Endothelial cell of umbilical vein (primary cell): ENCODE measurements at regions not wholly inside any gene's neighbourhood (a gene's known extent, or its start where the extent isn't known, plus 50 kb on each side); places are given as distances from the start of the nearest gene placed in this dataset.

ENCODE experiments used
- BruUV-seq: library from RNA; stranded (reverse); fragments of 400-500 nt; replicated peaks from 2 replicates; lab custom pipeline; 2021; lab: Mats Ljungman, UMichigan
- CTCF ChIA-PET: fragments of 300-600, 350-600 bp; sonication (Branson Sonifier 250); formaldehyde crosslinking; loops from one replicate; lab custom pipeline; 2021; ENCODE audit warnings: antibody characterized with exemption, inconsistent platforms; lab: Charles Lee
- POLR2A ChIA-PET: fragments of 300-600, 350-600 bp; sonication (Branson Sonifier 250); formaldehyde crosslinking; loops from one replicate; lab custom pipeline; 2021; ENCODE audit warnings: antibody characterized with exemption, inconsistent platforms; lab: Charles Lee
- DNase-seq: peaks from one replicate; pipeline ENCODE4 v3.0.0-alpha.2; 2011; ENCODE audit warnings: low read depth, low spot score
- FAIRE-seq: peaks from 2 replicates; lab custom pipeline; 2011; peaks lifted over from hg19 to GRCh38; lab: Jason Lieb, UNC
- H2AFZ ChIP-seq: 2 replicates; pipeline ENCODE4 v1.6.0; 2012; ENCODE audit warnings: low read depth, low read length, control low read depth, inconsistent platforms
- H3K27ac ChIP-seq: 2 replicates; pipeline ENCODE4 v1.5.1; 2011; ENCODE audit warnings: low read depth, mild to moderate bottlenecking, control low read depth, low read length, moderate library complexity; ENCODE audit not compliant: insufficient read depth
- H3K27me3 ChIP-seq, 2 experiments: 2 replicates each; pipeline versions ENCODE4 v1.6.0 to v1.6.1; 2011; ENCODE audit warnings: low read length in 2 of 2, mixed read lengths in 1 of 2; ENCODE audit not compliant: control insufficient read depth in 2 of 2, insufficient read depth in 2 of 2
- H3K36me3 ChIP-seq, 2 experiments: 2 replicates in 1 of 2; 3 replicates in 1 of 2; pipeline ENCODE4 v1.5.1; 2011; ENCODE audit warnings: low read length in 2 of 2, mild to moderate bottlenecking in 1 of 2, moderate library complexity in 1 of 2; ENCODE audit not compliant: control insufficient read depth in 2 of 2, insufficient read depth in 2 of 2; ENCODE audit errors: extremely low read depth in 1 of 2
- H3K4me1 ChIP-seq: 3 replicates; pipeline ENCODE4 v1.5.1; 2011; ENCODE audit warnings: mild to moderate bottlenecking, low read length; ENCODE audit not compliant: control insufficient read depth, insufficient read depth; ENCODE audit errors: extremely low read depth
- H3K4me2 ChIP-seq: 2 replicates; pipeline ENCODE4 v1.6.1; 2011; ENCODE audit warnings: low read length, control low read depth, mixed read lengths; ENCODE audit not compliant: insufficient read depth
- H3K4me3 ChIP-seq, 3 experiments: fragments of 200-600 bp in 1 of 3; sonication (generic), shearing (Covaris generic) in 1 of 3; replicated peaks in 1 of 3; 2 replicates each; pipeline ENCODE4 v1.5.1; 2011 to 2016; ENCODE audit warnings: control low read depth in 3 of 3, low read length in 3 of 3, mild to moderate bottlenecking in 2 of 3, inconsistent platforms in 1 of 3, low read depth in 1 of 3, moderate library complexity in 1 of 3; ENCODE audit not compliant: insufficient read depth in 1 of 3
- H3K79me2 ChIP-seq: 2 replicates; pipeline ENCODE4 v1.6.0; 2012; ENCODE audit warnings: low read length, inconsistent platforms; ENCODE audit not compliant: control insufficient read depth, insufficient read depth
- H3K9ac ChIP-seq: replicated peaks from 2 replicates; pipeline ENCODE3; 2011; ENCODE audit warnings: low read length, control low read depth; ENCODE audit not compliant: insufficient read depth; ENCODE audit errors: extremely low read depth
- H3K9me1 ChIP-seq: replicated peaks from 3 replicates; pipeline ENCODE4 v1.6.0; 2011; ENCODE audit warnings: mild to moderate bottlenecking, low read length; ENCODE audit not compliant: control insufficient read depth, insufficient read depth; ENCODE audit errors: extremely low read depth
- H3K9me3 ChIP-seq: replicated peaks from 2 replicates; pipeline ENCODE4 v1.5.1; 2012; ENCODE audit warnings: low read length, inconsistent platforms; ENCODE audit not compliant: control insufficient read depth, insufficient read depth
- H4K20me1 ChIP-seq: replicated peaks from 2 replicates; pipeline ENCODE3; 2011; ENCODE audit warnings: mild to moderate bottlenecking, low read length; ENCODE audit not compliant: control insufficient read depth, insufficient read depth; ENCODE audit errors: extremely low read depth
- CTCF ChIP-seq, 2 donors: IDR thresholded peaks; 1 replicate in 1 of 2; 2 replicates in 1 of 2; pipeline ENCODE4 v1.5.1; 2011; ENCODE audit warnings: low read length in 2 of 2, mild to moderate bottlenecking in 2 of 2, moderate library complexity in 2 of 2, control low read depth in 1 of 2, inconsistent platforms in 1 of 2, low read depth in 1 of 2; ENCODE audit not compliant: insufficient read depth in 1 of 2; ENCODE audit errors: extremely low read depth in 1 of 2
- EZH2 ChIP-seq: IDR thresholded peaks from 2 replicates; pipeline ENCODE4 v1.6.1; 2012; ENCODE audit warnings: borderline replicate concordance, low read depth, mild to moderate bottlenecking, moderate library complexity, low read length, inconsistent platforms; ENCODE audit not compliant: severe bottlenecking
- FOS ChIP-seq: IDR thresholded peaks from 2 replicates; pipeline ENCODE4 v1.6.1; 2011; ENCODE audit warnings: mild to moderate bottlenecking, low read length, moderate library complexity, borderline replicate concordance; ENCODE audit not compliant: insufficient read depth
- GATA2 ChIP-seq: IDR thresholded peaks from 2 replicates; pipeline ENCODE4 v1.7.0; 2011; ENCODE audit warnings: low read depth, mild to moderate bottlenecking, moderate library complexity, mixed read lengths, low read length; ENCODE audit not compliant: insufficient read length, insufficient read depth
- JUN ChIP-seq: IDR thresholded peaks from 2 replicates; pipeline ENCODE4 v1.6.1; 2011; ENCODE audit warnings: borderline replicate concordance, low read depth; ENCODE audit not compliant: insufficient read length, insufficient read depth
- MAX ChIP-seq: IDR thresholded peaks from 2 replicates; pipeline ENCODE4 v1.6.1; 2011; ENCODE audit not compliant: insufficient read depth, insufficient read length
- MYC ChIP-seq: IDR thresholded peaks from one replicate; pipeline ENCODE4 v1.6.1; 2011; ENCODE audit warnings: mild to moderate bottlenecking, low read depth, low read length
- POLR2A ChIP-seq: IDR thresholded peaks from 2 replicates; pipeline ENCODE4 v1.6.1; 2012; ENCODE audit warnings: low read depth, mild to moderate bottlenecking, control low read depth, low read length
- POLR2AphosphoS5 ChIP-seq: IDR thresholded peaks from 2 replicates; pipeline ENCODE4 v1.6.1; 2012; ENCODE audit warnings: low read depth, mild to moderate bottlenecking, control low read depth, low read length, moderate library complexity; ENCODE audit not compliant: insufficient read depth
- dilution Hi-C: fragments of 300-500 bp; cut with MboI; formaldehyde crosslinking; loops from one replicate; pipeline ENCODE4 v1.15.0; 2019; ENCODE audit warnings: low sequenced_read_pairs; ENCODE audit not compliant: extremely low pct_ligation_motif_present
- intact Hi-C: fragments of 100-400 bp; cut with micrococcal nuclease; formaldehyde crosslinking; loops from one replicate; pipeline ENCODE4 v1.10.0; 2022

GRCh38 chr20:20888266-20888656, 175.8 kb upstream of the RALGAPA2 start:
- no peak overlapping the region for H3K27ac ChIP-seq
- H3K4me2 ChIP-seq: no peak overlapping the region
- H3K27me3 ChIP-seq: no peaks in the 10 kb centered on the region
- H2AFZ ChIP-seq: no peak overlapping the region
- ChIA-PET CTCF (no interaction called here), POLR2A (no interaction called here)
- H4K20me1 ChIP-seq: no peaks in the 10 kb centered on the region
- no peak for FAIRE-seq
- BruUV-seq: no TSS peak
- no peak for DNase-seq
- intact Hi-C loops (no loop called here), dilution Hi-C loops (no loop called here)
- H3K9me1 ChIP-seq: no peaks in the 10 kb centered on the region
- no peaks in the 10 kb centered on the region for H3K79me2 ChIP-seq
- no peak for TF ChIP-seq POLR2AphosphoS5
- TF ChIP-seq GATA2: no peak
- no peak for TF ChIP-seq MAX
- TF ChIP-seq FOS: no peak
- no peak for TF ChIP-seq CTCF (IDR thresholded peaks at IDR 0.05; ENCODE audit: extremely low read depth in 1 of 2, insufficient read depth in 1 of 2, low read depth in 1 of 2, low read length in 2 of 2)
- TF ChIP-seq EZH2: no peak
- TF ChIP-seq MYC: no peak
- no peak for TF ChIP-seq POLR2A
- no peak for TF ChIP-seq JUN
- no peak overlapping the region for H3K9ac ChIP-seq
- H3K36me3 ChIP-seq: no peaks in the 10 kb centered on the region
- H3K9me3 ChIP-seq: no peaks in the 10 kb centered on the region
- H3K4me1 ChIP-seq: no peaks in the 10 kb centered on the region
- no peak overlapping the region for H3K4me3 ChIP-seq
